Activated T-cell treated with anti-CD3 and anti-CD28 coated beads for 24 hours (primary cell): ENCODE measurements at regions not wholly inside any gene's neighbourhood (a gene's known extent, or its start where the extent isn't known, plus 50 kb on each side); places are given as distances from the start of the nearest gene placed in this dataset.
"Not testable (repeated sequence)": the region's sequence is repeated elsewhere in the genome, so short reads cannot be mapped to it uniquely, and the experiment has no call there.

Experiments
- DNase-seq: peaks from one replicate; pipeline ENCODE4 v3.0.0-alpha.2; 2020; ENCODE audit warnings: low read depth

- no peak for DNase-seq
Measured at GRCh38 chr13:87981416-87981815, 310.2 kb downstream of the SLITRK5 start.

DNA sequence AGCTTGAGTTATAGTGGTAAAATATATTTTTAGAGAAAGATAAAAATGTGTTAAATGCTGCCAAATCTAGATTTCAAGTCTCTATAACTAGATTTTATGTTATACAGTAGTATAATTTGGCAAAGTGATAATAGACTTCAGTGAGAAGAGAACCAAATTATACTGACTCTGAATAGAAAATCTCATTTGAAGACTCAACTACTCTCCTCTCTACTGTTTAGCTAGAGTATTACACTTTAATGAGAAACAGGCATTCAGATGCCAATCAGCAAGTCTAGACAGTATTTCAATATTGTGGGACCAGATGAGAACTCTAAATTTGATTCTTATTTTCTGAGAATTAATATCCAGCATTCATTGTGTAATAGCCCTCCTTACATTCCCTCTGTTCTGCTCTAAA is 311.2 kb downstream of the SLITRK5 start:
- DNase-seq = no peak

DNA sequence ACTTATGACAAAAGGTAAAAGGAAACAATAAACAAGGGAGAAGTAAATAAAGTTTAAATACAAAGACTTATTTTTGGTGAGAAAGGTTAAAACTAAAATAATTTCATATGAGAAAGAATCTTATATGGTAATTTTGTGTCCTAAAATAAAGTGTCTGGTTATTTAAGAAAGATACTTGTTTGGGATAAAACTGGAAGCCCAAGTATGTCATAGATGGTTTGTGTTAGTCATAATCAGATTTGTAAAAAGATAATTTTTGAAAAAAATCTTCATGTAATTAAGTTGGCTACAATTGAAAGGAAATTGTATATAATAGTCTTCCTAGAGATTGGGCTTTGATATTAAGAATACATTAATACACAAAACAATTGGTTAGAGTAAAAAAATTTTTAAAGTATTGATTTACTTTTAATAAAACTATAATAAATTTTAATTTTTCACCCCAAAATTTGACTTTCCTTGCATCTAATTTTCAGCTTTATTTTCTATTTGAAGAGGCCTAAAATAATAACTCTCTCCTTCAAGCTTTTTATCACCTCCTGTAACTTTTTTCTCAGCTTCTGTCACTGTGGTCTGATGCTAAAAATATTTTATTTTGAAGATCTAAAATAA is 315.6 kb downstream of the SLITRK5 start:
- DNase-seq = no peak

GRCh38 chr13:87998081-87998480 is 326.9 kb downstream of the SLITRK5 start:
- DNase-seq = no peak

- DNase-seq = no peak
Measured at GRCh38 chr13:87999240-87999700, 328.1 kb downstream of the SLITRK5 start.

GRCh38 chr13:87999788-88000187 is 328.6 kb downstream of the SLITRK5 start:
- no peak for DNase-seq

GRCh38 chr13:88000239-88000638 is 329.1 kb downstream of the SLITRK5 start:
- DNase-seq = no peak

DNA sequence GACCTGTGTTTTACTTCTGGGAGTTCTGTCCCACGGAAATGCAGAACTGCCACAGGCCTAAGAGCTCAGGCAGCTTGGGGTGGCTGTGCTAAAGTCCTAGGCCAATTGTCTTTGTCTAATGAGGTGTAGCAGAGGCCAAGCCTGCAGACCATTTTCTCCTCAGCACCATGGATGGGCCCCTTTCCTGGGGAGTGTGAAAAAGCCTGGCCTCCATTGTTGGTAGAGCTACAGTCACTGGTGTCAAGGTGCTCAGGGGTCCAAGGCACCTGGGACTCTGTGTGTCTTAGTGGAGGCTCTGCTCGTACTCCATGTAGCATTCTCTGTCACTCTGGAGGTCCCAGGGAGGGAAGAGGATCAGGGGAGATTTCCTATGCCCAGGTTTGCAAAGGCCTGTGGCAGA is 329.6 kb downstream of the SLITRK5 start:
- DNase-seq = no peak

- no peak for DNase-seq
Measured at GRCh38 chr13:88005188-88005587, 334.0 kb downstream of the SLITRK5 start.

GRCh38 chr13:88014527-88014926 is 343.4 kb downstream of the SLITRK5 start:
- DNase-seq = no peak

DNA sequence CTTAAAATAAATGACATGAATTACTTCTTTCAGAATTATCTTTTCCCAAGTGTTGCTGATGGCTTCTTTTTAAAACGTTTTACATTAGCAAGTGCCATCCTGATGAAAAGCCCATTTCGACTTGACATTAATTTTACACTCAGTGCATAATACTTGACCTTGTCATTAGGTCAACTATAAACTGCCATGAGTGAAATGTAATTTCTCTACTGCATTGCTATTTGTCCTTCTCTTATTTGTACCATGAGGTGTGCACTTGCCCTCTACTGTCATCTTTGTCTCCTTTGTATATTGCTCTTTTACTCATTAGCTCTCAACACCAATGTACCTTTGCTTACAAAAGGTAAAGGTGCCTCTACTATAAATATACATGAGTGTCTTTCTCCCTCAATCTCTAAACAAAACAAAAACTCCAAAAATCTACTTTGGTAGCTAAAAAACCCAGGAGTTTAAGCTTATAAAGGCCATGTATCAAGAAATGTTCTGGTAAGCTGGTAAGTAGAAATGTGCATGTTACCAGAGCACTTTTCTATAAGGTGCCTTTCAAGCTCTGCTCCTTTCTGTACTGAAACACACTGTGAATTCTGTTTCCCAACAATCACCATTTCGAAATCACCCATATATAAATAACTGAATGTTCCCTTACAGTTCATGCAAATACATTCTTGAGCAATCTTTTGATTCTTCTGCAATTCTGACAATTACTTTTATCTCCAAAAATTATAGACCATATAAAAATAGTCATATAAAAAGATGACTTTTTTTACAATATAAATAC is 351.4 kb downstream of the SLITRK5 start:
- no peak for DNase-seq

DNA sequence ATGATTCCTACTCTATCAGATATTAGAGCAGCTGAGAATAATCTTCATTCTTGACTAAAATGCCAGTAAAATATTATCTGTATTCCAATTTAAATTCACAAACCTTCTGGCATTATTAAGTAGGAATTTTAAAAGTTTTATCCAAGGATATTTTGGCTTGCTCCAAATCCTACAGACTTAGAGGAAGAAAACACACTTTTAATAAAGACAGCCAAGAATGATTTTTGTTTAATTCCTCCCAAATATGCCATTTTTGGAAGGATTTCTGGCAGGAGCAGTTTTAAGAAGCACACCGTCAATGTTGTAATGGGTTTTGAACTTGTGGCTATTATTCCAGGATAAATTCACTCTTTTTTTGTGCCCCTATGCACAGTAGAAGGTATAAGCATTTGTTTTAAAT is 355.1 kb downstream of the SLITRK5 start:
- no peak for DNase-seq

DNA sequence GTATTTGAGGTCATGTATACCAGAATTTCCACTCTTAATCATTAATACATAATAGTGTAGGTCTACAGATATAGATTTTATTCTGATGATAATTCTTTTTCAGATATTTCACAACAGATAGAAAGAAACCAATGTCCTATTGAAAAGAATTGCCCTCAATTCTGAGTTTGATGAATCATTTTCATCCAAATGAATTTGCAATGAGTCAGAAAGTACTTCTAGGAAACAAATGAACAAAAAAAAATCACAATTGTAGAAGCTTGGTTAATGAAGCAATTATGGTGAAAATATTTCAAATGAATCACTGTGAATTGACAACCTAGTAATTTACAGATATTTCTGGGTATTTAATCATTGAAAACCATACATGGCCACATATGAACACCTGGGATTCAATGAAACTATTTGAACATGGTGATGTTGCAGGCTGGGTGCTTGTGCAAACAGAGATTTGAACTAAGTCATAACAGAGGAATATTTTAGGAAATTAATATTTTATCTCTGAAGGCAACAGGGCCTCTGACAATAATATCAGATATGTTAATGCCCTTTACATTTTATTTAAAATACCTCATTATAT is 360.9 kb downstream of the SLITRK5 start:
- no peak for DNase-seq

DNA sequence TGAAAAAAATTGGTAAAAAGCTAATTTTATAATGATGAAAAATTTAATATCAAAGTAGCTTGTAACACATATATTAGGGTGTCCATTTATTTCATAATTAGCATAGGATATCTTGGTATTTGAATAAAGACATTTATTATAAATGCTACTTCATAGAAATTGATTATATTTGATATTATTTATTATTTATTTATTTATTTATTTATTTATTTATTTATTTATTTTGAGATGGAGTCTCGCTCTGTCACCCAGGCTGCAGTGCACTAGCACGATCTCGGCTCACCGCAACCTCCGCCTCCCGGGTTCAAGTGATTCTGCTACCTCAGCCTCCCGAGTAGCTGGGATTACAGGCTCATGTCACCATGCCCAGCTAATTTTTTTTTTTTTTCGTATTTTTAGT is 365.0 kb downstream of the SLITRK5 start:
- not testable (repeated sequence) for DNase-seq

DNA sequence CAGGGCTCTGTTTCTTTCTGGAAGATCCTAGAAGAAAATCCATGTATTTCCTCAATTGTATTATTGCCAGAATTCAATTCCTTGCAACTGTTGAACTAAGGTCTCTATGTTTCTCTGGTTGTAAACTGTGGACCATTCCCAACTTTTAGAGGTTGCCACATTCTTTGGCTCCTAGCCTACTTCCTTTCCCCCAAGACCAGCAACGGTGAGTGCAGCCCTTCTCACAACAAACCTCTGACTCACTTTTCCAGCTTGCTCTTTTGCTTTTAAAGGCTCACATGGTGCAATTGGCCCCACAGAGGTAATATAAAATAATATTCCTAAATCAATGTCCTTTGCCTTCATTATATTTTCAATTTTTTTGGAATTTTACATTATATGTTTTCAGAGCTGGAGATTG is 371.3 kb downstream of the SLITRK5 start:
- no peak for DNase-seq

DNA sequence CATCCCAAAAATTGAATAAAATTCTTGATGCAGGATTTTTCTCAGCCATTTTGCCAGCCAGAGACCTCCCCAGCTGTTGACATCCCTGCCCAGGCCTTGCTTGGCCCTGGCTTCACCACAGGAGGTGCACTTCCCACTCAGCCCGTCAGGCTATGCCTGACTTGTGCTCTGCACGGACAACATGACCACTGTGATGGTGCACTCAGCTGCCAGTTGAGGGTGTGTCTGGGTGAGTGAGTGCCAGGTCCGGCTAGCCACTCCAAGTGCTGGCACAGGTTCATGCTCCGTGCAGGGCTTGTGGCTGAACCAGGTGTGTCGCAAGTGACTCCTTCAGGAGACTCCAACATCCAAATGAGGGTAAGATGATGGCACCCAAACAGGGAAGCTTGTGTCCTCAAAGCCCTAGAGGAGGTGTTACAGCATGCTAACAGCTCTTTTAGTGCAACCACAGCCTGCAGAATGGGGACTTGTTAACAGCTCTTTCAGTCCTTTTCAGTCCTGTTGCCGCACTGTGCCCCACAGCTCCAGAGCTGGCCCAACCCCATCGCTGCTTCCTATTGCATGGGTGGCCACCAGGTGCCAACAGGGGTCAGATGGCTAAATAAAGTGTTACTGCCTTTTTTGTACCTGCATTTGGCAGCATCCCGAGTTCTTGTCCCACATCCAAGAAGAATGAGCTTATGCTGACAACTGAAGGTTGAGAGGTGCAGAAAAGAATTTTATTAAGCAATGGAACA is 380.7 kb downstream of the SLITRK5 start:
- DNase-seq = no peak

DNA sequence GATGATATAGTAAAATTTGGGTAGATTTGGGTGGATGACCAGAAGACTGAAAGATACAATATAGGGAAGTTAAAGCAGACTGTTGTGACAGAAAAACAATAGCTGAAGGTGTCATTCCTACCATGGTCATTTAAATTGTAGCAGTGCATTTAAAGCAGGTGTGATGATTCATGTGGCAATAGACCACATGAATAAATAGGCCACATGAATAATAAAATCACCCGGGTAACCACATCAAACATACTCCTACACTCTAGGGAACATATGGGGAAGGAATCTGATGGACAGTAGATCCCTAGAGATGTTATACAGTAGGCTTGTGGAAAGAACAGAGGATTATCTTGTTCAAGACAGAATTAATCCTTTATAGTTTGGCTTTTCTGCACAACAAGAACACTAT is 392.6 kb downstream of the SLITRK5 start:
- DNase-seq = no peak

DNA sequence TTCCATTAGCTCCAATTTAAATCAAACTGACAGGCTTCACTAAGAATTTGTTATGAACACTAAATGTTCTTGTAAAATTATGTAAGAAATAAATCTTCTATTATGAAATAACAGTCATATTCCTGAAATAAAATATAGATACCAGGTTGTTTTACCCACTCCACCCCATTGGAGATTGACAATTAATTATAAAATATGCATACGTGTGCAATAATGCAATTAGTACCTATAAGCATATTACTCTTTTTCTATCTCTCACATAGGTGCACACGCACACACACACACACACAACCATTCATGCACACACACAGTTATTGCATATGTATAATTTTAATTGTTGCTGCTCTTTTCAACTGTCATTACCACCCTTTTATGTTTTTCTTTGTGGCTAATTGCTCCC is 395.7 kb downstream of the SLITRK5 start:
- no peak for DNase-seq

DNA sequence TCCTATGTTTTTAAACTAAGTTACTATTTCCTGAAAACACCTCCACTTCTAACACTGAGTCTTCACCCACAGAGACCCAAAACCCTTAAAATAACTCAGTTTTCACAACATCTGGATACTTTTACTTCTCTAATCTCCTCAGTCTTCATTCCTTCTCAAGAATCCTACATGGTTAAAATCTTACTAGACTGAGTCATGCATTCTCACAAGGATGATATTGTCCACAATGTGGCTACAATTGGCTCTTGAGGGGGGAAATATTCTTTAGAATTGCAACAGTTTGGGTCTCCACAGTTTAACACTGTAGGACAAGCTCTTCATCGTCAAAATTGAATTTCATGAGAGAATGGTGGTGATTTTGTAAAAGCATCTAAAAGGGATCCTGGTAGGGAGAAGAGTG is 397.1 kb downstream of the SLITRK5 start:
- DNase-seq = no peak

DNA sequence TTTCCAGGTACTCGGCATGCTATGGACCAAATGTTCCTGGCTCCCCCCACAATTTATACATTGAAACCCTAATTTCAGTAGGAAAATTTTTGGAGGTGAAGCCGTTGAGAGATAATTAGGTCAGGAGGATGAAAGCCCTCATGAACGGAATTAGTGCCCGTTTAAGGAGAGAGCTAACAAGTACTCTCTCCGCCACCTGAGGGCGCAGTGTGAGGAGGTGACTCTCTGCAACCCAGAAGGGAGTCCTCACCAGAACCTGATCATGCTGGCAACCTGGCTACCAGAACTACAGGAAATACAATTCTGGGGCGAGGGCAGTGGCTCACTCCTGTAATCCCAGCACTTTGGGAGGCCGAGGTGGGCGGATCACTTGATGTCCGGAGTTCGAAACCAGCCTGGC is 397.8 kb downstream of the SLITRK5 start:
- DNase-seq = no peak

DNA sequence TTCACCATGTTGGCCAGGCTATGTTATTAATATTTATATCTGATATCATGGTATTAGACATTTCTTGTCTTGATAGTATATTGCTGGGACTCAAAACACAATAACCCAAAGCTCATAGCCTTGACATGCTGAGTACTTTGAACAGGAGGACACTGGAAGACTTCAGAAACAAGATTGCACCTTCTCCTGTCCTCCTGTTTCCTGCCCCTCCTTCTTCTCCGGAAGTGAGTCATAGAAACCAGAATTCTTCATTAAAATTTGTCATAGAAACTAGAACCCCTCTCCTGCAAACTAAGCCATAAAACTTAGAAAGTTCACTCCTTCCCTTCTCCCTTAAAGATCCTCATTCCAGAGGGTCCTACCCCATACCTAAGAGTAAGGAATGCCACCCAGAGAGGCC is 400.2 kb downstream of the SLITRK5 start:
- DNase-seq = no peak

DNA sequence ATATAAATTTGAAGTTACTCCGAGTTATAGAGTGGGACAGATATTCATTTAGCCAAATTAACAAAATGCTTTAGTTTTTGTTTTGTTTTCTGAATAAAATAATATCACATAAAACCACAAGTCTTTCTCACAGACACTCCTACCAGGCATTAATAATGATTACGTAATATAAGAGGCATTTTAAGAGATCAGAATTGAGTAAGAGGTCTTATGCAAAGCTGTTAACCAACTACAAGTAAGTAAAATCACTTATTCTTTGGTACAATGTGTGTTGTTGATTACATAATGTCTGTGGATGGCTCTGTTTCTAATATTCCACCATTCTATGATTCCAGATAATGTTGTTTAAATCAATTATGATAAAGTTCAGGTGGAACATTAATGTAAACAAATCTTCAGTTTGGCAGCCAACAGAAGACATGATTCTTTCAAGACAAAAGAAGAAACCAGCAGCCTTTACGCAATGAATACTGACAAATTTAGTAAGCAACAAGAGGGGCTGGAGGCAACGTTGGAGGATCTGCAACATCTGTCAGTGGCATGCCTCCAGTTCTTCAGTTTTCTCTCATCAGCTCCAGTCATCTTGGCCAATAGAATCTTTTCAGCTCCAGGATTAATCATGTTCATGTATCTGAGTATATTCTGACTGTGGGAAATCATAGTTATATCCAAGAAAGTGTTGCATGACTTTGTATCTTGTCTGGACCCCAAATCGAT is 403.8 kb downstream of the SLITRK5 start:
- no peak for DNase-seq
